ENCODE measurements at regions not wholly inside any gene's neighbourhood (a gene's known extent, or its start where the extent isn't known, plus 50 kb on each side); places are given as distances from the start of the nearest gene placed in this dataset.

DNA sequence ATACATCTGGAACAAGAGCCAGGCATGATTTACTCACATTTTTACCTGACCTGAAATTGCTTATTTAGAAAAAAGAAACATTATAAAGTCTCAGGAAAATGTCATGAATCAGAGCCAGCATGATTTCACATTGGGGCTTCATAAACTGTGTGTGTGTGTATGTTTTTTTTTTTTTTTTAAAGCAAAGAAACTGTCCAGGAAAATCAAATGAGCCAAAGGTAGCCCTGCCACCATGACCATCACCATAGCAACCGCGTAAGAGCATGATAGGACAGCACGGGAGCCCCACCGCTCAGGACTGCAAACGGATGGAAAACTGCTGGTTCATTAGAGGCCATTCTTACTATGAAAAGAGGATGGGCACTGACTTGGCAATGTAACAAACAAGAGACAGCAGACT lies 139.2 kb downstream of the NTMT2 start:
- TF ChIP-seq POLR2A (IDR thresholded peaks at IDR 0.05), result no peak
- TF ChIP-seq, protein P1, sequence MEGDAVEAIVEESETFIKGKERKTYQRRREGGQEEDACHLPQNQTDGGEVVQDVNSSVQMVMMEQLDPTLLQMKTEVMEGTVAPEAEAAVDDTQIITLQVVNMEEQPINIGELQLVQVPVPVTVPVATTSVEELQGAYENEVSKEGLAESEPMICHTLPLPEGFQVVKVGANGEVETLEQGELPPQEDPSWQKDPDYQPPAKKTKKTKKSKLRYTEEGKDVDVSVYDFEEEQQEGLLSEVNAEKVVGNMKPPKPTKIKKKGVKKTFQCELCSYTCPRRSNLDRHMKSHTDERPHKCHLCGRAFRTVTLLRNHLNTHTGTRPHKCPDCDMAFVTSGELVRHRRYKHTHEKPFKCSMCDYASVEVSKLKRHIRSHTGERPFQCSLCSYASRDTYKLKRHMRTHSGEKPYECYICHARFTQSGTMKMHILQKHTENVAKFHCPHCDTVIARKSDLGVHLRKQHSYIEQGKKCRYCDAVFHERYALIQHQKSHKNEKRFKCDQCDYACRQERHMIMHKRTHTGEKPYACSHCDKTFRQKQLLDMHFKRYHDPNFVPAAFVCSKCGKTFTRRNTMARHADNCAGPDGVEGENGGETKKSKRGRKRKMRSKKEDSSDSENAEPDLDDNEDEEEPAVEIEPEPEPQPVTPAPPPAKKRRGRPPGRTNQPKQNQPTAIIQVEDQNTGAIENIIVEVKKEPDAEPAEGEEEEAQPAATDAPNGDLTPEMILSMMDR (IDR thresholded peaks at IDR 0.05), result no peak
- Histone ChIP-seq H3K27ac (no peak overlapping the region), H3K27me3 (no peaks in the 10 kb centered on the region), H3K4me3 (no peak overlapping the region), H3K36me3 (no peaks in the 10 kb centered on the region), H3K9me3 (no peaks in the 10 kb centered on the region), H3K4me1 (no peaks in the 10 kb centered on the region)
- DNase-seq, result no peak

DNA sequence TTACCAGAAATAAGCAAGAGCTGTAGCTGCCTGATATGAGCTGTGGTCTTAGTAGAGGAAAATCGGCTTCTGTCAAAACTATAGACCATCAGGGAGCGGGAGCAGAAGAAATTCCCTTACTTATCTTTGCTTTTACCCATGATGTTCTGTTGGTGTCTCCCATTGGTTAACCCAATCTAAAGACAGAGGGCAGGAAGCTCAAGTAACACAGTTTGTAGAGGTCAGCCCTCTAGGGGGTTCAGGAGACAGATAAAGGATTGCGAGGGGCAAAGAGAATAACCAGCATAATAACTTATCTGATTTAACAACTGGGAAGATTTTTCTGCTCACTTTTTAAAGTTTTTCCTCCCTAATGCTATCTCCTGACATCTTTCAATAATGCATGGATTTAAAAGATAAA lies 142.4 kb downstream of the NTMT2 start:
- Histone ChIP-seq H3K27ac (no peak overlapping the region), H3K36me3 (no peaks in the 10 kb centered on the region), H3K9me3 (no peaks in the 10 kb centered on the region), H3K4me3 (no peak overlapping the region), H3K4me1 (no peaks in the 10 kb centered on the region), H3K27me3 (no peaks in the 10 kb centered on the region)
- no peak for DNase-seq
- TF ChIP-seq, protein P1 (IDR thresholded peaks at IDR 0.05), result no peak
- no peak for TF ChIP-seq POLR2A (IDR thresholded peaks at IDR 0.05)

DNA sequence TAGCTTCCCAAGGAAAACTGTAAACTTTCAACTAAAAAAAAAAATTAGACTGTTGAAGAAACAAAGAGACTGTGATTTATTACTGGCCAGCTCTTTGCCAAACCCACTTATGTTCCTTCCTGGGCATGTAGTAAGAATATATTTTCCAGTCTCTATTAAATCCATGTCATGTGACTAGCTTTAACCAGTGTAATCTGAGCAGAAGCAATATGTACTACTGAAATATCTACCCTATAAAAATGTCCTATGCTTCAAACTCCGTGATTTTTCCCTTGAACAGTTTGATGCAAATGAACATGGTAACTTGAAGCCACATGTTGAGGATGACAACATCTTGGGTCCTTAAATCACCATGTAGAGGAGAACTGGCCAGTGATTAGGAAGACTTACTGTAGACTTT lies 144.5 kb downstream of the NTMT2 start:
- no peaks in the 10 kb centered on the region for H3K27me3 ChIP-seq
- no peak overlapping the region for H3K4me3 ChIP-seq
- no peaks in the 10 kb centered on the region for H3K36me3 ChIP-seq
- no peaks in the 10 kb centered on the region for H3K9me3 ChIP-seq
- H3K27ac ChIP-seq, result no peak overlapping the region
- H3K4me1 ChIP-seq, result no peaks in the 10 kb centered on the region
- DNase-seq, result no peak
- TF ChIP-seq POLR2A (IDR thresholded peaks at IDR 0.05), result no peak
- TF ChIP-seq, protein P1 (IDR thresholded peaks at IDR 0.05), result no peak

- DNase-seq, result no peak
- no peaks in the 10 kb centered on the region for H3K27me3 ChIP-seq
- no peak overlapping the region for H3K4me3 ChIP-seq
- H3K27ac ChIP-seq, result no peak overlapping the region
- no peaks in the 10 kb centered on the region for H3K4me1 ChIP-seq
- H3K36me3 ChIP-seq, result no peaks in the 10 kb centered on the region
- no peaks in the 10 kb centered on the region for H3K9me3 ChIP-seq
- TF ChIP-seq POLR2A (IDR thresholded peaks at IDR 0.05), result no peak
- TF ChIP-seq, protein P1 (IDR thresholded peaks at IDR 0.05), result no peak
Measured at GRCh38 chr1:170290991-170291390, 145.2 kb downstream of the NTMT2 start.

GRCh38 chr1:170291516-170291915 lies 145.8 kb downstream of the NTMT2 start:
- H3K36me3 ChIP-seq, result no peaks in the 10 kb centered on the region
- no peak for TF ChIP-seq POLR2A (IDR thresholded peaks at IDR 0.05)
- TF ChIP-seq, protein P1 (IDR thresholded peaks at IDR 0.05), result no peak
- H3K4me3 ChIP-seq, result no peak overlapping the region
- H3K27ac ChIP-seq, result no peak overlapping the region
- no peak for DNase-seq
- H3K9me3 ChIP-seq, result no peaks in the 10 kb centered on the region
- H3K27me3 ChIP-seq, result no peaks in the 10 kb centered on the region
- no peaks in the 10 kb centered on the region for H3K4me1 ChIP-seq

DNA sequence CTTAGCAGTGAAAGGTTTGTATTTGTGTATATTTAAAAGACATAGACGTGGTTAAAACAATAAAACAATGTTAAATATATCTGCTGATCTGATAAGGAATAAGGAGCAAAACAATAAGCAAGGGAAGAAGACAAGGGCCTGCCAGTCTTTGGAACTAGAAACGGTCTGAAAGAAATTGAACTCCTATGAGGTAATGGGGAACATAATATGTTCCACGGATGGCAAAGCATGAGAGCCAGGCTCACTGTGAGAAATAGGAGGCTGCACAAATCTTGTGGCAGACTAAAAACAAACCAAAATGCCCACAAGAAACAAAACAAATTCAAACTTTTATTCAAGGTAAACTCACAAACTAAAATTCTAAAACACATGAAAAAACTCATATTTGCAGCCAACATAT lies 150.5 kb downstream of the NTMT2 start:
- no peak for TF ChIP-seq POLR2A (IDR thresholded peaks at IDR 0.05)
- TF ChIP-seq, protein P1 (IDR thresholded peaks at IDR 0.05), result no peak
- H3K4me3 ChIP-seq, result no peak overlapping the region
- no peaks in the 10 kb centered on the region for H3K9me3 ChIP-seq
- no peaks in the 10 kb centered on the region for H3K36me3 ChIP-seq
- no peak overlapping the region for H3K27ac ChIP-seq
- H3K27me3 ChIP-seq, result no peaks in the 10 kb centered on the region
- DNase-seq, result no peak
- H3K4me1 ChIP-seq, result no peaks in the 10 kb centered on the region

Measured in Peyer's patch (tissue), 4 donors.